ENCODE measurements at regions not wholly inside any gene's neighbourhood (a gene's known extent, or its start where the extent isn't known, plus 50 kb on each side); places are given as distances from the start of the nearest gene placed in this dataset.

- Histone ChIP-seq H4K20me1 (replicated peaks; ENCODE audit: control insufficient read depth, extremely low read depth, insufficient read depth, low read length) (no peaks in the 10 kb centered on the region), H3K9me3 (replicated peaks; ENCODE audit: control insufficient read depth, insufficient read depth, low read length) (peaks cover 3% of the 10 kb centered on the region), H2AFZ (ENCODE audit: low read depth, low read length) (no peak overlapping the region), H3K4me1 (ENCODE audit: control insufficient read depth, extremely low read depth, insufficient read depth, low read length) (no peaks in the 10 kb centered on the region), H3K9me1 (replicated peaks; ENCODE audit: control insufficient read depth, extremely low read depth, insufficient read depth, low read length) (no peaks in the 10 kb centered on the region), H3K79me2 (ENCODE audit: control insufficient read depth, insufficient read depth, low read length) (no peaks in the 10 kb centered on the region), H3K4me3 (replicated peaks in 1 of 3; ENCODE audit: insufficient read depth in 1 of 3, low read depth in 1 of 3, low read length in 3 of 3) (no peak overlapping the region), H3K9ac (replicated peaks; ENCODE audit: extremely low read depth, insufficient read depth, low read length) (no peak overlapping the region), H3K27ac (ENCODE audit: insufficient read depth, low read depth, low read length) (no peak overlapping the region), H3K27me3 (ENCODE audit: control insufficient read depth in 2 of 2, insufficient read depth in 2 of 2, low read length in 2 of 2) (no peaks in the 10 kb centered on the region), H3K4me2 (ENCODE audit: insufficient read depth, low read length) (no peak overlapping the region), H3K36me3 (ENCODE audit: control insufficient read depth in 2 of 2, extremely low read depth in 1 of 2, insufficient read depth in 2 of 2, low read length in 2 of 2) (no peaks in the 10 kb centered on the region)
- ChIA-PET CTCF (no interaction called here), POLR2A (no interaction called here)
- FAIRE-seq (no peak), DNase-seq (ENCODE audit: low read depth, low spot score) (no peak)
- dilution Hi-C loops (cut with MboI; ENCODE audit: extremely low pct_ligation_motif_present, low sequenced_read_pairs): no loop called here
- intact Hi-C loops (cut with micrococcal nuclease): no loop called here
- no TSS peak for BruUV-seq (replicated peaks)
- TF ChIP-seq CTCF (IDR thresholded peaks at IDR 0.05; ENCODE audit: extremely low read depth in 1 of 2, insufficient read depth in 1 of 2, low read depth in 1 of 2, low read length in 2 of 2) (no peak), MAX (IDR thresholded peaks at IDR 0.05; ENCODE audit: insufficient read depth, insufficient read length) (no peak), GATA2 (IDR thresholded peaks at IDR 0.05; ENCODE audit: insufficient read depth, insufficient read length, low read depth, low read length) (no peak), POLR2AphosphoS5 (IDR thresholded peaks at IDR 0.05; ENCODE audit: insufficient read depth, low read depth, low read length) (no peak), FOS (IDR thresholded peaks at IDR 0.05; ENCODE audit: borderline replicate concordance, insufficient read depth, low read length) (no peak), EZH2 (IDR thresholded peaks at IDR 0.05; ENCODE audit: borderline replicate concordance, low read depth, low read length, severe bottlenecking) (no peak), MYC (IDR thresholded peaks at IDR 0.05; ENCODE audit: low read depth, low read length) (no peak), JUN (IDR thresholded peaks at IDR 0.05; ENCODE audit: borderline replicate concordance, insufficient read depth, insufficient read length, low read depth) (no peak), POLR2A (IDR thresholded peaks at IDR 0.05; ENCODE audit: low read depth, low read length) (no peak)
Measured at GRCh38 chr1:238257018-238257621, 366.4 kb upstream of the ZP4 start.

Measured in endothelial cell of umbilical vein (primary cell).